Endothelial cell of umbilical vein (primary cell): ENCODE measurements at regions not wholly inside any gene's neighbourhood (a gene's known extent, or its start where the extent isn't known, plus 50 kb on each side); places are given as distances from the start of the nearest gene placed in this dataset.

Experiments
- POLR2A ChIP-seq: IDR thresholded peaks from 2 replicates; pipeline ENCODE4 v1.6.1; 2012; ENCODE audit warnings: low read depth, mild to moderate bottlenecking, control low read depth, low read length
- POLR2AphosphoS5 ChIP-seq: IDR thresholded peaks from 2 replicates; pipeline ENCODE4 v1.6.1; 2012; ENCODE audit warnings: low read depth, mild to moderate bottlenecking, control low read depth, low read length, moderate library complexity; ENCODE audit not compliant: insufficient read depth
- TF ChIP-seq, protein P1 (sequence below), 2 donors: IDR thresholded peaks; 1 replicate in 1 of 2; 2 replicates in 1 of 2; pipeline ENCODE4 v1.5.1; 2011; ENCODE audit warnings: low read length in 2 of 2, mild to moderate bottlenecking in 2 of 2, moderate library complexity in 2 of 2, control low read depth in 1 of 2, inconsistent platforms in 1 of 2, low read depth in 1 of 2; ENCODE audit not compliant: insufficient read depth in 1 of 2; ENCODE audit errors: extremely low read depth in 1 of 2

DNA sequence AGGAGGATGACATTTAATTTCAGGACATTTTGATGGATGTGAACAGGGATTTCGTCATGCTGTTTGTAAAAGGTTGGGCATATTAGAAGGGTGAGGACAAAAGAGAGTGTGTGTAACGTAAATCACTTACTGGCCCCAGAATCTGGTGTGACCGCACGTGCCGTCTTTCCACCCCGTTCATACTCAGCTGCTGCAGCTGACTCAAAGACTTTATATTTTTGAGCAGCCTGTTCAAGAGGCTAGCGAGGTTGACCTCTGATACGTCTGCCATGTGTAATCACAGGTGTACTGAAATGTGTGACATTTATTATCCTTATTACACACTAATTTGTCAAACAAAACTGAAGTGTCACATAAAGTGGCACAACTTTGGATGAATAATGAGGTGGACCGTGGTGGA lies 66.5 kb upstream of the ERRFI1 start:
- TF ChIP-seq, protein P1, sequence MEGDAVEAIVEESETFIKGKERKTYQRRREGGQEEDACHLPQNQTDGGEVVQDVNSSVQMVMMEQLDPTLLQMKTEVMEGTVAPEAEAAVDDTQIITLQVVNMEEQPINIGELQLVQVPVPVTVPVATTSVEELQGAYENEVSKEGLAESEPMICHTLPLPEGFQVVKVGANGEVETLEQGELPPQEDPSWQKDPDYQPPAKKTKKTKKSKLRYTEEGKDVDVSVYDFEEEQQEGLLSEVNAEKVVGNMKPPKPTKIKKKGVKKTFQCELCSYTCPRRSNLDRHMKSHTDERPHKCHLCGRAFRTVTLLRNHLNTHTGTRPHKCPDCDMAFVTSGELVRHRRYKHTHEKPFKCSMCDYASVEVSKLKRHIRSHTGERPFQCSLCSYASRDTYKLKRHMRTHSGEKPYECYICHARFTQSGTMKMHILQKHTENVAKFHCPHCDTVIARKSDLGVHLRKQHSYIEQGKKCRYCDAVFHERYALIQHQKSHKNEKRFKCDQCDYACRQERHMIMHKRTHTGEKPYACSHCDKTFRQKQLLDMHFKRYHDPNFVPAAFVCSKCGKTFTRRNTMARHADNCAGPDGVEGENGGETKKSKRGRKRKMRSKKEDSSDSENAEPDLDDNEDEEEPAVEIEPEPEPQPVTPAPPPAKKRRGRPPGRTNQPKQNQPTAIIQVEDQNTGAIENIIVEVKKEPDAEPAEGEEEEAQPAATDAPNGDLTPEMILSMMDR (IDR thresholded peaks at IDR 0.05; ENCODE audit: extremely low read depth in 1 of 2, insufficient read depth in 1 of 2, low read depth in 1 of 2, low read length in 2 of 2) = no peak
- TF ChIP-seq POLR2AphosphoS5 = no peak
- no peak for TF ChIP-seq POLR2A
